GM21528 (cell line): ENCODE measurements at regions not wholly inside any gene's neighbourhood (a gene's known extent, or its start where the extent isn't known, plus 50 kb on each side); places are given as distances from the start of the nearest gene placed in this dataset.

ENCODE experiments used
- ATAC-seq: cut with Tn5 transposase; IDR thresholded peaks from one replicate; pipeline ENCODE4 v1.9.1; 2021; ENCODE audit warnings: mild to moderate bottlenecking, moderate library complexity; ENCODE audit not compliant: unreplicated experiment, low FRiP score

- ATAC-seq, result no peak
Measured at GRCh38 chr5:61734001-61734400, 401.9 kb downstream of the ZSWIM6 start.

GRCh38 chr5:61734966-61735365 lies 402.9 kb downstream of the ZSWIM6 start:
- no peak for ATAC-seq

- no peak for ATAC-seq
Measured at GRCh38 chr5:61735531-61735930, 403.5 kb downstream of the ZSWIM6 start.

GRCh38 chr5:61735995-61736394 lies 403.9 kb downstream of the ZSWIM6 start:
- no peak for ATAC-seq

DNA sequence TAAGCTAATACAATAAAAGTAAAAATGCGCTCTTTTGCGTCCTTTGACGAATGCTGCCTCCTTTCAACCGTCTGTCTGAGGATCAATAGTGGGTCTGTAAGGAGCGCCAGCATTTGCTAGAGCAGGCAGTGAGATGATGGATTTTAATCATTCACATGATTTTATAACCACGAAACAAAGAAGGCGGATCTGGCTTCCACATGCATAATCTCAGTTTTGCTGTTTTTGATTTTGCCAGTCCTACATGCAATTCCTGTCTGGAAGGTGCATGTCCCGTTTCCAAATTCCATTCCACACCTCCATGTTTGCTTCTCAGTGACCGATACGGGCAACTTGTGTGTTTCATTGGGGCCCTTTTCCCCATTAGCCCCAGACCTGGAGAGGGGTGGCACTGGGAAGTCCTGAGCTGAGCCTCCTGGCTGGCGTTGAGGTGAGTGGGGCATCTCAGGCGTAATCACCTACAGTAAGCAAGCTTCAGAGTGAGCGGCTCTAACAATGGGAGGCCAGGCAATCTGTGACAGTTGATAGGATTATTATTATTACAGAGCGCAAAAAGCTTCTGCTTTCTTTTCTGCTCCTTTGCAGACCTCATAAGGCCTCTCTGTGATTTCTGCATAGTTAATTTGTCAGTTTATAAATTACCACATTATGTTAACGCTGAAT lies 405.4 kb downstream of the ZSWIM6 start:
- no peak for ATAC-seq

- no peak for ATAC-seq
Measured at GRCh38 chr5:61737964-61738340, 405.9 kb downstream of the ZSWIM6 start.

DNA sequence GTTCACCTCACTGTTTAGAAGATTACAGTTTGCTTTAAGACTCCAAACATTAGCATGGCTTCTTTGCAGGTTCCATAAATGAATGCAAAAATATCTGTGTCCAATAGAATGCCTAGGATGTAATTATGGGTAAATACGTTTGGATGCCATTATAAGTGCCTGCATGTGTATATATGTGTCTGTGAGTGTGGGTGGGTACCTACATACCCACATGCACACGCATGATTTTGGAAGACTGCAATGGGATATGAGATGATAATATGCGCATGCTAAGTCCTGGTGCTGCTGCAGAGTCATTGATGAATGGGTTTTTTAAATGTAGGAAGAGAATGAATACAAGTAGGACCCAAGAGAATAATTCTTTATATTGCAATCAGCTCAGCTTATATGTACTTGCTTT lies 406.4 kb downstream of the ZSWIM6 start:
- no peak for ATAC-seq

DNA sequence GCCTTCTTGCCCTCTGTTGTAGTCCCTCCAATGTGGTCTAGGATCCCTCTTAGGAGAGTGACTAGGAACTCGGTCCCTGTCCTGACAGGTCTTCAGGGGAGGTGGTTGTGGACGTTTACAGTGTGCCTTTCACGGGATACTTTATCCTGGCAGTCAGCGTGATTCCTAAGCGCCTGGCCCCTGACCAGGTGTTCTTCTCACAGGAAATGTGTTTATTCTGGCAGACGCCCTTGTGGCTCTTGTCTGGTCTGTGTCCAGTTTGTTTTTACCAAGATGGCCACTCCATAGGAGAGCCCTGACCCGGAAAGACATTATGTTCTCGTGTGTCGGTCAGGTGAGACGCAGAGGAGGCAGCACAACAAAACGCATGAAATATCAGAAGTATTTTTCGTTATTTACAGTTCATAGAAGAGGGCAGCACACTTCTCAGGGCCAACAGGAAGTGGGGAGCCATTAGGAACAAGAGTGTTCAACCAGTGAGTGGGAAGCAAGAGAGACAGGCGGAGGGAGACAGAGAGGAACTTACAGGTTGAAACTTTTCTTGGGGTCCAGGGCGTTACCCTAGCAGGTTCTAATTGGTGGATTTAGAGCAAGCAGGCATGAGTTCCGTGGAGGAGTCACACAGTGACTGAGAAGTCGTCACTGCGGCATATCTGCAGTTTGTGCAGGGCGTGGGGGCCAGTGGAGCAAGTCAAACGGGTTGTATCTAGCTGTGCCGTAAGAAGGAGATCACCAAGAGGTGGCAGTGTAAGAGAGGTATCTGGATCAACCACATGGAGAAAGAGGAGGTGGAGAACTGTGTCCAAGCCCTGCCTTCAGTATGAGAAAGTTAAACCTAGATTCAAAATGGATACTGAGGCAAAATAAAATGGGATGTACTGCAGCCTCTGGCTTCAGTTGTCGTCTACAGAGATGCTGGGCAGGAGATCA lies 412.9 kb downstream of the ZSWIM6 start:
- ATAC-seq, result no peak

GRCh38 chr5:61746831-61747575 lies 414.9 kb downstream of the ZSWIM6 start:
- ATAC-seq, result no peak

DNA sequence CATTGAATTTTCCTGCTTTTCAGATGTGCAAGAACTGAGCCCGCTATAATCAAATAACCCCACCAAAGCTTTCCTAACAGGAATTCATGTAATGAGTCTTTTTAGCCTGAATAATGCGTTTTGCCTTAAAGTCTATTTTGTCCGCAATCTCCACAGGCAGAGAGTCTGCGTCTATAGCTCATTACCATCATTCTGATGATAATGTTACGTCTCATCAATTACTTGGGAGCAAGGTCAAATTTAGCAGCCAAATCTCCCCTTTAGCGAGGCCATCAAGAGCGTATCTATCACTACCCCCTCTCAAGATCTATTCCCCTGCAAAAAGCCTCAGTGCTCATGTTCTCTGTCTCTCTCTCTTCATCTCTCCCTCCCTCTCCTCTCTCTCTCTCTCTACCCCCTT lies 416.1 kb downstream of the ZSWIM6 start:
- no peak for ATAC-seq

- no peak for ATAC-seq
Measured at GRCh38 chr5:61748651-61749050, 416.6 kb downstream of the ZSWIM6 start.

- no peak for ATAC-seq
Measured at GRCh38 chr5:61752588-61752987, 420.5 kb downstream of the ZSWIM6 start.

DNA sequence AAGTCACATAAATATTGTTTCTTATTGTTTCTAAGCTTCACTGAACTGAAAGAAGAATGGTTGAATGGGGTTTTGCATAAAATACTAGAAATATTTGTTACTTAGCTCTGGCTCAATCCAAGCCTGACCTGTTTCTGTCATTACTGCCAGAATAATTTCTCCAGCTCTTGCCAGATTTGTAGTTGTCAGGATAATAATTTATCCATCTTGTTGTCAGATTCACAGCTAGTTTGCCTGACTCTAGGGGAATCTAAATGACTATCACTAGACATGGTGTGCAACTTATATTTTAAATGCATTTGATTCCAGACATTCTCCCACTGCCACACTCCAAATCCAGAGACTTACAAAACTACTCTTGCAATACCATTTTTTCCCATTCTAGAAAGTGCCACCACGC lies 422.7 kb downstream of the ZSWIM6 start:
- ATAC-seq, result no peak

DNA sequence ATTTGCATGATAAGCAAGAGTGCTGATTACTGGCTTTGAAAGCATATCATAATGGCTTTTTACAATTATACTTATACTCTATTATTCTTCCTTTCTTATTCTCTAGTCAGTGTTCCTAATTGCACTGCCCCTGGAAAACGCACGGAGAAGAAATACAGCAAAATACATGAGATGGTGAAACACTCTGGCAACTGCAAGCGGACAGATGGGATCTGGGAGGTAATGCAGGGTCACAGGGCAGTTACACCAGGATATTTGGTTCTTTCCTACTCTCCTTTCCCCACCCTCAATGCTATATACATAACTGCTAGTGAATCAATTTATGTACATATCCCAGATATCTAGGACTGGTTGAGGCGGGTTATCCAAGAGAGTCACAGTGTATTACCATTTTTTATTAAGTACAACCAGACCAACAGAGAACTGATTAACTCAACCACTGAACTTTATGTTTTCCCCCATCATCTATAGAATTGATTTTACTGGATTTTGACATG lies 423.7 kb downstream of the ZSWIM6 start:
- no peak for ATAC-seq

GRCh38 chr5:61758711-61759110 lies 426.7 kb downstream of the ZSWIM6 start:
- ATAC-seq, result no peak

- no peak for ATAC-seq
Measured at GRCh38 chr5:61765471-61765870, 433.4 kb downstream of the ZSWIM6 start.

- ATAC-seq, result no peak
Measured at GRCh38 chr5:61766141-61766540, 434.1 kb downstream of the ZSWIM6 start.

GRCh38 chr5:61767231-61768080 lies 435.4 kb downstream of the ZSWIM6 start:
- no peak for ATAC-seq

DNA sequence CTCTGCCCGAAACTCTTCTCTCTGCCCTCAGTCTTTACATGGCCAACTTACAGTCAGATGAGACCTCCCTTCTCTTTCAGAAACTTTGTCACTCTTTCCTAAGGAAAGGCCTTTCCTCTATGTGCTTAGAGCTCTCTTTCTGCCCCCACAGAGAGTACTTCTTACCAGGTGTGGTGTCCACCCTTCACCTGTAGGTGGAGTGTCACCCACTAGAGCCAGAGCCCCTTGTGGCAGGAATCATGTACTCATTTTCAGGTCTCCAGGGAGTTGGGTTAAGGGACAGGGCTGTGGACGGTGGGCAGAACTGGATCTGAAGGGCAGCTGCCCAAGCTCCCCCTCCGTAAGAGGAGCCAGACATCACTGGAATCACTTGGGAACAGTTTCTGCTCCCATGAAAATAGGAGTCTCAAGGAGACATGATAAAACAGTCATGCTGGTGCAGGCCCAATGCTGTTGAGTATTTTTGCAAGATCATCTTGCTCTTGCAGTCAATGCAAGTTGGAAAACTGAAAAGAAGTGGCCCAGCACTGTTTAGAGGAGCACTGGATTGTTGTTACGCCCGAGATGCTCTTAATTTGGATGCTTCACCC lies 436.7 kb downstream of the ZSWIM6 start:
- ATAC-seq, result peak; percentile 91

- no peak for ATAC-seq
Measured at GRCh38 chr5:61771062-61771461, 439.0 kb downstream of the ZSWIM6 start.
